ENCODE measurements at regions not wholly inside any gene's neighbourhood (a gene's known extent, or its start where the extent isn't known, plus 50 kb on each side); places are given as distances from the start of the nearest gene placed in this dataset.
"Not testable (repeated sequence)": the region's sequence is repeated elsewhere in the genome, so short reads cannot be mapped to it uniquely, and the experiment has no call there.

DNA sequence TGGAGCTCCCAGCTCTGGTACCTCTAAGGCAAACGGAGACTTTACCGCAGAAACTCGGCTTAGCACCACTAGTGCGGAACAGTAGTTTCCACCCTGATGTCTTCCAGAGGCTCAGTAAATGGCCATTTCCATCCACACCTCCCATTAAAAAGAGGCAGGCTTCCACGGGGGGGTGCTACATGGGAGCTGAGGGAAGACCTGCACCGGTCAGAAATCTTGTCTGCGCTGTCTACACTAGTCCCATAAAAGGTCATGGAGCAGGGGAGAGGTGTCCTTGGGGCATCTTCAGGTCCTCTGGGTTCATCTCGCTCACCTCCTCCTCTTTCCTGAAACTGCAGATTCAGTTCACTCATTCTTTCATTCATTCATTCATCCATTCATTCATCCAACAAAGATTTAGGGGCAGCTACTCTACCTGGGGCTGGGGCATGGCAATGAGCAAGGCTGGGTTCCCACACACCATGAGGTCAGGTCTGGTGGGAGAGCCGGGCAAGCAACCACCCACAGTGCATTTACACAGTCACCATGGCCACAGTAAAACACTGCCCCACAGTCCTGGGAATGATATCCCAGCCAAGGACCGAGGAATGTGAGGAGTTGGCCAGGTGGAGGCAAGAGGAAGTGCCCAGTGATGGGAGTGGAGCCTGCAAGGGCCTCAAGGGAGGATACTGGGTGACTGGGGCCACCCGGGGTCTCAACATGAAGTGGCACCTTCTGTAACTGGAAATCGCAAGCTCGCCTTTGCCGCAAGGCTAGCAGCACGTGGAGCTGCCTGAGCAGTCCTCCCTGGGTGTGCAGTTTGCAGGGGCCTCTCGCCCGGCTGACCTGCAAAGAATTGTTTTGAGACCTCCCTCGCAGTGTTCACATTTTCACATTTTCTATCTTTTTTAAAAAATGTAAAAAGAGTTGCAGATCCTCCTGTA lies 180.2 kb upstream of the RAB6C start:
- DNase-seq, result no peak

DNA sequence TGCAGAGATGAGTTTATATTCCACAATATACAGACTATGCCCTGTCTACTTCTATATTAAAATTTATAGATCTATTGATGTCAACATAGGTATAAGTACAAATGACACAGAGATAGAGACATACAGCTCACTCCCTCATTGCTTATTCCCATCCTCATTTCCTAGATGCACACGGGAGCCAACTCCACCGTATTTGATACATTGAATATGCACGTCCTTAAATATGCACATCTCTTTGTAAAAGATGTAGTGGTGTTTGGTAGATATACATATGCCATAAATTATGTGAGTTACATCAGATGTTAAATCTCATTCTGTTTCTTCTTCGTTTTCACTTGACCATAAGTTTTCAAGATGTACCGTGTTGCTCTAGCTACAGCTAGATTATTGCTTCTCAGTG lies 179.2 kb upstream of the RAB6C start:
- DNase-seq, result no peak

GRCh38 chr2:129800686-129801085 lies 178.8 kb upstream of the RAB6C start:
- no peak for DNase-seq

DNA sequence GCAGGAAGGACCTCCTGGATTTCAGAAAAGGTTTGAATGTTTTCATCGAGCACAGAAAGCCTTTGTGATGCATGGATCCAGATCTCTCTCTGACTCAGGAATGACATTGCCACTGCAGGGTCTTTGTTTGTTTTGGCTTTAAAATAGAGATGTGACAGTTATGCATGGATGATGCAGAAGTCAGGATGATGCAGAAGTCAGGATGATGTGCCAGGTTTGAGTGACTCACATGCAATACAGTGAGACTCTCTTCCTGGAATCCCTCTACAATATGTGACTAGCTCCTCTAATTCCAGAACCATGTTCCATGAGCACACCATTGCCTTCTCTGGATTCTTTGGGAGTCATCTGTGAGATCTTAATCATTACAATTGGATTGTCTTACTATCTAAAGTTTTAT lies 177.9 kb upstream of the RAB6C start:
- DNase-seq, result no peak

DNA sequence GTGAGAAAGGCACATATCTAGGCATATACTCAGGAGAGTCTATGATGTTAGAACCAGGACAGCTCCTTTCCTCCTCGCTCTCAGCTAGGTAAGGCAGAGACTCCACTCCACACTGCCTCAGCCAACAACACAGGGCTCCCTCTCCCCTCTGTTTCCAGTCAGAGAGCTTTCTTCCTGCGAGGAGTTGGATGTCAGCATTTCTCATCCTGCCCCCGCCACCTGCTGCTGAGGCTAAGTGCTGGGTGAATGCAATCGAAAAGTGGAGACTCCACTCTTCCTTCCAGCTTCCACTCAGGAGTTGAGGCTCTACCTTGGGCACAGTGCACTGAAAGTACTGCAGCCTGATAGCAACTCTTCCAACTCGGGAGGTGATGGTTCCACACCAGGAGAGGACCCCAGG lies 177.2 kb upstream of the RAB6C start:
- DNase-seq, result no peak

GRCh38 chr2:129803032-129803431 lies 176.4 kb upstream of the RAB6C start:
- DNase-seq, result no peak

DNA sequence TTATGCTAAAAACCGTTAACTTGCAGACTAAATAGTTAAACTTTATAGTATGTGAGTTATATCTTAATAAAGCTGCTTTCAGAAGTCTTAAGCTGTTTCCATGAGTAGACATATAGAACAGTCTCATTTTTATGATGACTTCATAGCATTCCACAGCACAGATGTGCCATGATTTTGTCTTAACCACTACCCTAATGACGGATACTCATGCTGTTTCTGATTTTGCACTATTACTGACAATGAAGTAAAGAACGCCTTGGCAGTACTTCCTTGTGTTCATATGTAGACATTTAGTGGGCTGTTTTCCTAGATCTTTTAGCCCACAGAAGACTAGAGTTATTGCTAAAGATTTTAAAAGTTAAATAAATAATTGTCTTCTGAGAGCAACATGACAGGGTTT lies 175.6 kb upstream of the RAB6C start:
- no peak for DNase-seq

- no peak for DNase-seq
These were observed 173.6 kb upstream of the RAB6C start for GRCh38 chr2:129805899-129806298.

- DNase-seq, result no peak
These were observed 173.1 kb upstream of the RAB6C start for GRCh38 chr2:129806317-129806716.

- no peak for DNase-seq
These were observed 172.5 kb upstream of the RAB6C start for GRCh38 chr2:129806990-129807389.

DNA sequence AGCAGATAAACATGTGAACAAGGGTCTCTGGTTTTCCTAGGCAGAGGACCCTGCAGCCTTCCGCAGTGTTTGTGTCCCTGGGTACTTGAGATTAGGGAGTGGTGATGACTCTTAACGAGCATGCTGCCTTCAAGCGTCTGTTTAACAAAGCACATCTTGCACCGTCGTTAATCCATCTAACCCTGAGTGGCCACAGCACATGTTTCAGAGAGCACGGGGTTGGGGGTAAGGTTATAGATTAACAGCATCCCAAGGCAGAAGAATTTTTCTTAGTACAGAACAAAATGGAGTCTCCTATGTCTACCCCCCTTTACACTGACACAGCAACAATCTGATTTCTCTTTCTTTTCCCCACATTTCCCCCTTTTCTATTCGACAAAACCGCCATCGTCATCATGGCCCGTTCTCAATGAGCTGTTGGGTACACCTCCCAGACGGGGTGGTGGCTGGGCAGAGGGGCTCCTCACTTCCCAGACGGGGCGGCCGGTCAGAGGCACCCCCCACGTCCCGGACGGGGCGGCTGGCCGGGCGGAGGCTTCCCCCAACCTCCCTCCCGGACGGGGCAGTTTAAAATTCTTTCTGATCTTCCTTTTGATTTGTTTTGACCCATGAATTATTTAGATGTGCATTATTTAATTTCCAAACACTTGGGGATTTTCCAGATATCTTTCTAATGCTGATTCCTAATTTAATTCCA lies 171.7 kb upstream of the RAB6C start:
- not testable (repeated sequence) for DNase-seq

DNA sequence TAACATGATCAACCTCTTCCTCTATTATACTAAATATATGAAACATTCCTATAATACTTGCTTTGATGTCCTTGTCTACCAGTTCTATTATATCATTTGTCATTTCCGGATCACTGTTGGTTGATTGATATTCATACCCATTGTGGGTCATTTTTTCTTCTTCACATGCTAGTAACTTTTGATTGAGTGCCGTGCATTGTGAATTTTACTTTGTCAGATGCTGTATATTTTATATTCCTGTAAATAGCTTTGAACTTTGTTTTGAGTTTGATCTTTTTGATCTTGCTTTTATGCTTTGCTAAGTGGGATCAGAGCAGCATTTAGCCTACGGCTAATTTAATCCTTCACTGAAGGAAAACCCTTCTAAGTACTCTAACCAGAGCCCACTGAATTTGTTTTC lies 168.9 kb upstream of the RAB6C start:
- no peak for DNase-seq

- no peak for DNase-seq
These were observed 167.4 kb upstream of the RAB6C start for GRCh38 chr2:129812071-129812470.

GRCh38 chr2:129812654-129813053 lies 166.8 kb upstream of the RAB6C start:
- DNase-seq, result no peak

- no peak for DNase-seq
These were observed 166.1 kb upstream of the RAB6C start for GRCh38 chr2:129813404-129813803.

- no peak for DNase-seq
These were observed 162.5 kb upstream of the RAB6C start for GRCh38 chr2:129816813-129817574.

GRCh38 chr2:129819855-129820254 lies 159.6 kb upstream of the RAB6C start:
- DNase-seq, result no peak

DNA sequence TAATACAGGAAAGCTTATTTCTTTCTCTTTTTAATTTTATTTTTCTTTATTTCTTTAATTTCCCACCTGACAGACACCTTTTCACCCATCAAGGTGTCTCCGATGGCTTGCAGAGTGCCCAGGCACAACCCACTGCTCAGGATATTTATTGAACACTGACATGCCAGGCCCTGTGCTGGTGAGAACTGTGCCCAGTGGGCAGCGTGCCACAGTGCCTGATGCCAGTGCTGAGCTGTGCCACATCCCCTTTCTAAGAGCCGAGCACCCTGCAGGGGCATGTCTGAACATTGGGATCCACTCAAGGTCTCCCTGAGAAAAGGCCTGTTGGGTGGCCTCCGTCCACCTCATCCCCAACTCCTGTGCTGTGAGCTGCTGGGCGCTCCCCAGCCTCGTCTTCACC lies 158.6 kb upstream of the RAB6C start:
- DNase-seq, result no peak

DNA sequence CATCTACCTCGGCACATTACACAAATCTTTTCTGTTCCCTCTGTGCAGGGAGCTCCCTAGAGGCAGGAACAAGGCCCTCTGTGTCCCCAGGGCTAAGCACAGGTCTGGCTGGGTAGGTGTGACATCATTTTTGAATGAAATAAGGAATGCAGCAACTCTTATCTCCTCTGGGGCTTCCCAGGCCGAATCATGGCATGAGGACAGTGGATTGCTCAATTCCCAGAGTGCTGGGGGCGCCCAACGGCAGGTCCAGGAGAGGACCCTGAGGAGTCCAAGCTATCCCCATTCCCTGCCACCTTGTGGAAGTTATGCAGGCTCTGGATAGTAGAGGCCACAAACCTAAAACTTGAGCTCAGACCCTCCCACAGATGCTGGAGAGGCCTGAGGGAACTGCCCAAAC lies 158.0 kb upstream of the RAB6C start:
- no peak for DNase-seq

GRCh38 chr2:129823044-129823443 lies 156.4 kb upstream of the RAB6C start:
- no peak for DNase-seq

- DNase-seq, result no peak
These were observed 152.0 kb upstream of the RAB6C start for GRCh38 chr2:129827311-129828090.

DNA sequence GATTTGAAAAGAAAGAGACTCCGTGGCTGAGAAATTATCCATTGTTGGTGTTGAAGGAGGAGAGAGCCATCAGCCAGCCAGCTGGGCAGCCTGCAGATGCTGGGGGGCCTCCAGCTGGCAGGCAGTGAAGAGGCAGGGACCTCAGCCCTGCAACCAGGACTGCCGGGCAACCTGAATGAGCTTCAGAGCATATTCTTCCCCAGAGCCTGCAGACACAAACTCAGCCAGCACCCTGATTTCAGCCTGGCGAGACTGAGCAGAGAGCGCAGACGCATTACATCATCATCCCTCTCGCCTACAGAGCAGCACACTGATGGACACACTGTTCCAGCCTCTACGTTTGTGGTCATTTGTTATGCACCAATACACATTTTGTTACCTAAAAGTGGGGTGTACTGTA lies 150.7 kb upstream of the RAB6C start:
- no peak for DNase-seq

GRCh38 chr2:129829588-129829987 lies 149.9 kb upstream of the RAB6C start:
- no peak for DNase-seq

Measured in T1000 (cell line).